Astrocyte of the spinal cord (primary cell): ENCODE measurements at regions not wholly inside any gene's neighbourhood (a gene's known extent, or its start where the extent isn't known, plus 50 kb on each side); places are given as distances from the start of the nearest gene placed in this dataset.

Source experiments
- DNase-seq: peaks from one replicate; pipeline ENCODE4 v3.0.0; 2011; ENCODE audit warnings: low read depth, low spot score
- H3K4me3 ChIP-seq: 2 replicates; pipeline ENCODE4 v1.5.1; 2011; ENCODE audit warnings: low read depth, mild to moderate bottlenecking, low read length, moderate library complexity
- in situ Hi-C: cut with HindIII; loops from 2 replicates; pipeline ENCODE4 v1.10.0; 2017; ENCODE audit warnings: low sequenced_read_pairs
- TF ChIP-seq, protein P1 (sequence below): IDR thresholded peaks from 2 replicates; pipeline ENCODE4 v1.5.1; 2012; ENCODE audit warnings: low read depth, mild to moderate bottlenecking, low read length, inconsistent platforms

DNA sequence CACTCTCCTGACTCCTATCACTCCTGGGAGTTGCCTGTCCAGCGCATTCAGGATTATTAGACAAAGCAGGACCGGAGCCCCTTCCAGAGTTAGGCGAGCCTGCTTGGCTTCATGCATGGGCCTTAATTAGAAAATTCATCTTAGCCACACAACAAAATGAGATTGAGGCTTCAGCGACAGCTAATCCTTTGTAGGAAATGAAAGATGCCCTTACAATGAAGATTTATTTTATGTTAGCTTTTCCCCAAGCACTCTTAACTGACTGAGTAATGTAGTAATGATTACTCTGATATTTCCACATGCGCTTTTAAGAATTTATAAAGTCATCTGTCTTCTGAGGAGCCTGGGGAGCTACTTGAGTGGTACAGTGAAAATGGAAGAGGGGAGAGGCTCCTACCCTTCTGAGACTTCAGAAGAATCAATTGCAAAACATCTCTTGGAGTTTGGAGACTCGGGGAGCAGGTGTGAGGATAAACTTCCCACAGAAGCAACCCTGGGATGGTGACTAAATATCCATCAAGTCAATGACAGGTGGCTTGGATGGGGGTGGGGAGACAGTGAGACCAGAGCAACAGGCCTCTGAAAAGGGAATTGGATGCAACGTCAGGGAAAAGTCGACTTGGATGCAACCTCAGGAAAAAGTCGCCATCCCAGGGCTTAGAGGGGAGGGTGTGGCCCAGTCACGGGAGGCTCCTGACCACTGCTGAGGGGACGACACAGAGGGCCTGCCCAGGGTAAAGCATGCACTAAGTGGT is 434.5 kb upstream of the B3GAT1 start:
- TF ChIP-seq, protein P1, sequence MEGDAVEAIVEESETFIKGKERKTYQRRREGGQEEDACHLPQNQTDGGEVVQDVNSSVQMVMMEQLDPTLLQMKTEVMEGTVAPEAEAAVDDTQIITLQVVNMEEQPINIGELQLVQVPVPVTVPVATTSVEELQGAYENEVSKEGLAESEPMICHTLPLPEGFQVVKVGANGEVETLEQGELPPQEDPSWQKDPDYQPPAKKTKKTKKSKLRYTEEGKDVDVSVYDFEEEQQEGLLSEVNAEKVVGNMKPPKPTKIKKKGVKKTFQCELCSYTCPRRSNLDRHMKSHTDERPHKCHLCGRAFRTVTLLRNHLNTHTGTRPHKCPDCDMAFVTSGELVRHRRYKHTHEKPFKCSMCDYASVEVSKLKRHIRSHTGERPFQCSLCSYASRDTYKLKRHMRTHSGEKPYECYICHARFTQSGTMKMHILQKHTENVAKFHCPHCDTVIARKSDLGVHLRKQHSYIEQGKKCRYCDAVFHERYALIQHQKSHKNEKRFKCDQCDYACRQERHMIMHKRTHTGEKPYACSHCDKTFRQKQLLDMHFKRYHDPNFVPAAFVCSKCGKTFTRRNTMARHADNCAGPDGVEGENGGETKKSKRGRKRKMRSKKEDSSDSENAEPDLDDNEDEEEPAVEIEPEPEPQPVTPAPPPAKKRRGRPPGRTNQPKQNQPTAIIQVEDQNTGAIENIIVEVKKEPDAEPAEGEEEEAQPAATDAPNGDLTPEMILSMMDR = no peak
- no peak overlapping the region for H3K4me3 ChIP-seq
- DNase-seq = no peak
- in situ Hi-C loops = no loop called here

DNA sequence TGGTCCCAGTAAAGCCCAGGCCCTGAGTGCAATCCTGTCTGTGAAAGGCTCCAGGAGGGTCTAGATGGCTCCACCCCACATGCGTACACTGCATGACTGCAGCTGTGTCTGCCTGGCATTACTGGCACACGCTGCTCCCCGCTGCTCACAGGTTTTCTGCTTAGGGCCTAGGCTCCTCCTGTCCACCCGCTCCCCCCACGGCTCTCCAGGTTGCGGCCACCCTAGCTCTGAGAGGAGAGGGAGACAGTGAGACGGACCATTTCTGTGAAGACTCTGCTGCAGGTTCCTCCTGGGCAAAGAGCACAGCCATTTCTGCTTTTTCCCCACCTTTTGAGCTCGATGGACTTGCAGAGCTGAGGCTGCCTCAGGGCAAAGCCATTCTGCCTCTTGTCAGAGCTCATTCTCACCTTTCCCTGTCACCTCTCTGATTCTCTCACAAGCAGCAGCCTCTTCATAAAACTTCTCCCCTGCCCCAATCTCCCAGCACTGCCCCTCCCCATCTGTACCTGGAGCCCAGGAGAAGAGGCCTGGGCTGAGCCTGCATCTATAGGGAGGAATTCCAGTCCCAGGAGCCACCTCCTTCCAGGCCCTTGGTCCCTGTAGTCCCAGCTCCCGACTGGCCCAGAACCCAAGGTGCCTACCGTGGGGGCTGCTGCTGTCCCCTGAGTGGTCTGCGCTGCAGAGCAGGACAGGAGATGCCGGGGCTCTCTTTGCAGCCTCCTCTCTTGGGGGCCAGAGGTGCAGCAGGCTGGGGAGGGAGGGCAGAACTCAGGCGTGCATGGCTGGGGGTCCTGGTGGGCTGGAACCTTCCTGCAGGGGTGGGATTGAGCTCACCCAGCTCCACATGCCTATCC is 433.7 kb upstream of the B3GAT1 start:
- no peak for DNase-seq
- H3K4me3 ChIP-seq = no peak overlapping the region
- in situ Hi-C loops = no loop called here
- TF ChIP-seq, protein P1 = no peak

- in situ Hi-C loops = no loop called here
- TF ChIP-seq, protein P1 = no peak
- no peak overlapping the region for H3K4me3 ChIP-seq
- DNase-seq = no peak
These were observed 432.8 kb upstream of the B3GAT1 start for GRCh38 chr11:134844838-134845237.

DNA sequence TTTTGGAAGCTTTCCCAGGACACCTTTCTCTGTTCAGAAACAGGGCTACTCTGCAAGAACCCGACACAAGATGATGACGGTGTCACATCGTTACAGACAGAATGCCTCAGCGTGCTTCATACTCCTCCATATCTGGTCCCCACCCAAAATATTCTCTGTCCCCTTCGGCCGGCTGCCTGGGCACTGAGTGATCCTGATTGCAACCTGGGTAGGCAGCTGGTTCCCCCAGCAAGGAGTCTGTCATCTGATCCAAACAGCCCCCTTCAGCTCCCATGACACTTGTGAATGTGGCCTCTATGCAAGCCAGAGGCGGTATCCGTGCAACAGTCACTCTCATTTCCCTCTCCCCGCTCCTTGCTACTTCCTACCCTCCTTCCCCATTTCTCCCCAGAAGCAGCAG is 431.7 kb upstream of the B3GAT1 start:
- TF ChIP-seq, protein P1 = no peak
- DNase-seq = no peak
- H3K4me3 ChIP-seq = no peak overlapping the region
- in situ Hi-C loops = no loop called here

GRCh38 chr11:134843020-134843419 is 431.0 kb upstream of the B3GAT1 start:
- TF ChIP-seq, protein P1 = no peak
- H3K4me3 ChIP-seq = no peak overlapping the region
- in situ Hi-C loops = no loop called here
- DNase-seq = no peak

DNA sequence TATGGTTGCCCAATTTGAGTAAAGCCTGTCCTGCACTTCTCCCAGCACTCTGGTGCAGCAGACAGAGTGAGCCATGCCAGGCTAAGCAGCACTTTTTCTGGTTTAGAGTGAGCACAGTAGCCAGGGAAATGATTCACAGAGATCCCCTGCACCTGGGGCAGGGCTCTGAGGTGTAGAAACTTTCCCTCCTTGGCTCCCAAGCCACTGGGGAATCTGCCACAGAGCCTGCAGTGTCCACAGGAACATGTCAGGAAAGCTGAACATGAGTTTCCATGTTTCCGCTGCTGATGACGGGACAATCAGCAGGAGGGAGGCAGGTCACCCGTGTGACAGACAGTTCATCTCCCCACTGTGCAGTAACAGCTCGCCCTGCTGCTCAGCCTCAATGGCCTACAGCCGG is 429.9 kb upstream of the B3GAT1 start:
- DNase-seq = no peak
- no peak overlapping the region for H3K4me3 ChIP-seq
- TF ChIP-seq, protein P1 = no peak
- in situ Hi-C loops = no loop called here
